Dermis blood vessel endothelial cell (primary cell): ENCODE measurements at regions not wholly inside any gene's neighbourhood (a gene's known extent, or its start where the extent isn't known, plus 50 kb on each side); places are given as distances from the start of the nearest gene placed in this dataset.
"Not testable (repeated sequence)": the region's sequence is repeated elsewhere in the genome, so short reads cannot be mapped to it uniquely, and the experiment has no call there.

Source experiments
- DNase-seq: peaks from one replicate; pipeline ENCODE4 v3.0.0; 2010

- DNase-seq: no peak
Measured at GRCh38 chr20:47406849-47407682, 50.6 kb upstream of the ZMYND8 start.

GRCh38 chr20:47411161-47411560 is 54.7 kb upstream of the ZMYND8 start:
- DNase-seq: peak; percentile 17

- no peak for DNase-seq
Measured at GRCh38 chr20:47412083-47412482, 55.6 kb upstream of the ZMYND8 start.

GRCh38 chr20:47413189-47413588 is 56.7 kb upstream of the ZMYND8 start:
- DNase-seq: no peak

GRCh38 chr20:47417245-47418068 is 61.0 kb upstream of the ZMYND8 start:
- no peak for DNase-seq

GRCh38 chr20:47418069-47418757 is 61.7 kb upstream of the ZMYND8 start:
- no peak for DNase-seq

GRCh38 chr20:47419953-47420514 is 63.5 kb upstream of the ZMYND8 start:
- no peak for DNase-seq

- DNase-seq: no peak
Measured at GRCh38 chr20:47421076-47421475, 64.6 kb upstream of the ZMYND8 start.

- DNase-seq: no peak
Measured at GRCh38 chr20:47423586-47423985, 67.1 kb upstream of the ZMYND8 start.

GRCh38 chr20:47427067-47427466 is 70.6 kb upstream of the ZMYND8 start:
- DNase-seq: no peak

- DNase-seq: no peak
Measured at GRCh38 chr20:47427746-47428145, 71.2 kb upstream of the ZMYND8 start.

GRCh38 chr20:47428164-47428563 is 71.7 kb upstream of the ZMYND8 start:
- no peak for DNase-seq

GRCh38 chr20:47428851-47429336 is 72.4 kb upstream of the ZMYND8 start:
- DNase-seq: no peak

- DNase-seq: no peak
Measured at GRCh38 chr20:47429409-47429808, 72.3 kb upstream of the NCOA3 start.

GRCh38 chr20:47430862-47431588 is 70.7 kb upstream of the NCOA3 start:
- no peak for DNase-seq

GRCh38 chr20:47432834-47433210 is 68.9 kb upstream of the NCOA3 start:
- DNase-seq: no peak

GRCh38 chr20:47434128-47434779 is 67.4 kb upstream of the NCOA3 start:
- not testable (repeated sequence) for DNase-seq

GRCh38 chr20:47438464-47439381 is 63.0 kb upstream of the NCOA3 start:
- no peak for DNase-seq

GRCh38 chr20:47440857-47441773 is 60.6 kb upstream of the NCOA3 start:
- no peak for DNase-seq
